ENCODE measurements at regions not wholly inside any gene's neighbourhood (a gene's known extent, or its start where the extent isn't known, plus 50 kb on each side); places are given as distances from the start of the nearest gene placed in this dataset.
"Not testable (repeated sequence)": the region's sequence is repeated elsewhere in the genome, so short reads cannot be mapped to it uniquely, and the experiment has no call there.

- Histone ChIP-seq H3K27ac (ENCODE audit: low read depth, low read length, poor library complexity, severe bottlenecking) (no peak overlapping the region), H3K9me3 (ENCODE audit: low read length) (no peaks in the 10 kb centered on the region), H3K36me3 (ENCODE audit: insufficient read depth, low read length) (no peaks in the 10 kb centered on the region), H2AFZ (ENCODE audit: low read length) (no peak overlapping the region), H3F3A (ENCODE audit: insufficient read depth, low read length) (no peaks in the 10 kb centered on the region), H3K27me3 (ENCODE audit: insufficient read depth, low read length) (no peaks in the 10 kb centered on the region), H3K9ac (ENCODE audit: low read length) (no peak overlapping the region), H3K4me2 (ENCODE audit: low read length) (no peak overlapping the region), H4K20me1 (ENCODE audit: insufficient read depth, low read length) (no peaks in the 10 kb centered on the region), H3K79me2 (ENCODE audit: insufficient read depth, low read length) (no peaks in the 10 kb centered on the region), H3K4me1 (ENCODE audit: insufficient read depth, low read length, severe bottlenecking) (no peaks in the 10 kb centered on the region), H3K4me3 (ENCODE audit: low read depth, low read length, poor library complexity, severe bottlenecking) (no peak overlapping the region), H3K9me2 (ENCODE audit: low read depth, low read length) (no peaks in the 10 kb centered on the region)
- TF ChIP-seq CTCF (IDR thresholded peaks at IDR 0.05; ENCODE audit: low read length): no peak
- no peak for TF ChIP-seq EZH2 (IDR thresholded peaks at IDR 0.05; ENCODE audit: borderline replicate concordance, low read length)
Measured at GRCh38 chr10:109588259-109588658, 335.1 kb downstream of the XPNPEP1 start.

GRCh38 chr10:109587366-109587765, 335.9 kb downstream of the XPNPEP1 start:
- no peaks in the 10 kb centered on the region for H3F3A ChIP-seq (ENCODE audit: insufficient read depth, low read length)
- no peak overlapping the region for H3K4me2 ChIP-seq (ENCODE audit: low read length)
- H3K9me2 ChIP-seq (ENCODE audit: low read depth, low read length): no peaks in the 10 kb centered on the region
- H3K9me3 ChIP-seq (ENCODE audit: low read length): no peaks in the 10 kb centered on the region
- no peaks in the 10 kb centered on the region for H3K36me3 ChIP-seq (ENCODE audit: insufficient read depth, low read length)
- no peak overlapping the region for H2AFZ ChIP-seq (ENCODE audit: low read length)
- H3K9ac ChIP-seq (ENCODE audit: low read length): no peak overlapping the region
- H4K20me1 ChIP-seq (ENCODE audit: insufficient read depth, low read length): no peaks in the 10 kb centered on the region
- H3K27ac ChIP-seq (ENCODE audit: low read depth, low read length, poor library complexity, severe bottlenecking): no peak overlapping the region
- TF ChIP-seq EZH2 (IDR thresholded peaks at IDR 0.05; ENCODE audit: borderline replicate concordance, low read length) (no peak), CTCF (IDR thresholded peaks at IDR 0.05; ENCODE audit: low read length) (no peak)
- H3K27me3 ChIP-seq (ENCODE audit: insufficient read depth, low read length): no peaks in the 10 kb centered on the region
- H3K4me1 ChIP-seq (ENCODE audit: insufficient read depth, low read length, severe bottlenecking): no peaks in the 10 kb centered on the region
- H3K79me2 ChIP-seq (ENCODE audit: insufficient read depth, low read length): no peaks in the 10 kb centered on the region
- no peak overlapping the region for H3K4me3 ChIP-seq (ENCODE audit: low read depth, low read length, poor library complexity, severe bottlenecking)

GRCh38 chr10:109556399-109556798, 366.9 kb downstream of the XPNPEP1 start:
- Histone ChIP-seq H3K36me3 (ENCODE audit: insufficient read depth, low read length) (no peaks in the 10 kb centered on the region), H3K27ac (ENCODE audit: low read depth, low read length, poor library complexity, severe bottlenecking) (no peak overlapping the region), H3K79me2 (ENCODE audit: insufficient read depth, low read length) (no peaks in the 10 kb centered on the region), H3K9me2 (ENCODE audit: low read depth, low read length) (no peaks in the 10 kb centered on the region), H3K9ac (ENCODE audit: low read length) (no peak overlapping the region), H3K4me1 (ENCODE audit: insufficient read depth, low read length, severe bottlenecking) (no peaks in the 10 kb centered on the region), H2AFZ (ENCODE audit: low read length) (no peak overlapping the region), H4K20me1 (ENCODE audit: insufficient read depth, low read length) (no peaks in the 10 kb centered on the region), H3K9me3 (ENCODE audit: low read length) (no peaks in the 10 kb centered on the region), H3K4me2 (ENCODE audit: low read length) (no peak overlapping the region), H3K4me3 (ENCODE audit: low read depth, low read length, poor library complexity, severe bottlenecking) (no peak overlapping the region), H3K27me3 (ENCODE audit: insufficient read depth, low read length) (no peaks in the 10 kb centered on the region), H3F3A (ENCODE audit: insufficient read depth, low read length) (no peaks in the 10 kb centered on the region)
- TF ChIP-seq CTCF (IDR thresholded peaks at IDR 0.05; ENCODE audit: low read length) (no peak), EZH2 (IDR thresholded peaks at IDR 0.05; ENCODE audit: borderline replicate concordance, low read length) (no peak)

GRCh38 chr10:109542050-109542603, 381.2 kb downstream of the XPNPEP1 start:
- H3K9me3 ChIP-seq (ENCODE audit: low read length); H4K20me1 ChIP-seq (ENCODE audit: insufficient read depth, low read length); H3K4me1 ChIP-seq (ENCODE audit: insufficient read depth, low read length, severe bottlenecking); H3F3A ChIP-seq (ENCODE audit: insufficient read depth, low read length); H3K4me2 ChIP-seq (ENCODE audit: low read length); H3K4me3 ChIP-seq (ENCODE audit: low read depth, low read length, poor library complexity, severe bottlenecking); H3K9me2 ChIP-seq (ENCODE audit: low read depth, low read length); H3K27me3 ChIP-seq (ENCODE audit: insufficient read depth, low read length); H2AFZ ChIP-seq (ENCODE audit: low read length); H3K36me3 ChIP-seq (ENCODE audit: insufficient read depth, low read length); H3K27ac ChIP-seq (ENCODE audit: low read depth, low read length, poor library complexity, severe bottlenecking); H3K9ac ChIP-seq (ENCODE audit: low read length); H3K79me2 ChIP-seq (ENCODE audit: insufficient read depth, low read length): not testable (repeated sequence)

Measured in OCI-LY1 (cell line).